Karpas-422 (cell line): ENCODE measurements at regions not wholly inside any gene's neighbourhood (a gene's known extent, or its start where the extent isn't known, plus 50 kb on each side); places are given as distances from the start of the nearest gene placed in this dataset.

ENCODE experiments used
- DNase-seq: peaks from one replicate; pipeline ENCODE4 v3.0.0-alpha.2; 2015
- H2AFZ ChIP-seq: fragments of 200-600 bp; sonication (generic); 2 replicates; pipeline ENCODE4 v1.6.1; 2014; ENCODE audit warnings: antibody characterized with exemption, low read length, mixed read lengths
- H3K27ac ChIP-seq: fragments of 200-600 bp; sonication (generic); 2 replicates; pipeline ENCODE4 v1.5.1; 2014; ENCODE audit warnings: mild to moderate bottlenecking, low read length, moderate library complexity
- H3K27me3 ChIP-seq: fragments of 200-600 bp; sonication (generic); 2 replicates; pipeline ENCODE4 v1.6.1; 2014; ENCODE audit warnings: low read length, mixed read lengths
- H3K36me3 ChIP-seq: fragments of 200-600 bp; sonication (generic); 2 replicates; pipeline ENCODE4 v1.6.1; 2014; ENCODE audit warnings: low read length, mixed read lengths; ENCODE audit not compliant: insufficient read depth
- H3K4me1 ChIP-seq: fragments of 200-600 bp; sonication (generic); 2 replicates; pipeline ENCODE4 v1.6.1; 2014; ENCODE audit warnings: mild to moderate bottlenecking, low read length, mixed read lengths
- H3K4me2 ChIP-seq: fragments of 200-600 bp; sonication (generic); 2 replicates; pipeline ENCODE4 v1.6.1; 2014; ENCODE audit warnings: low read length, low read depth, mild to moderate bottlenecking; ENCODE audit not compliant: poor library complexity, severe bottlenecking
- H3K4me3 ChIP-seq: fragments of 200-600 bp; sonication (generic); 2 replicates; pipeline ENCODE4 v1.5.1; 2014; ENCODE audit warnings: mild to moderate bottlenecking, antibody characterized with exemption, low read length, mixed read lengths
- H3K79me2 ChIP-seq: fragments of 200-600 bp; sonication (generic); 2 replicates; pipeline ENCODE4 v1.6.1; 2014; ENCODE audit warnings: mild to moderate bottlenecking, low read length, mixed read lengths
- H3K9ac ChIP-seq: fragments of 200-600 bp; sonication (generic); 2 replicates; pipeline ENCODE4 v1.6.0; 2014; ENCODE audit warnings: low read length
- H3K9me2 ChIP-seq: fragments of 200-600 bp; sonication (generic), shearing (Covaris generic); replicated peaks from 2 replicates; pipeline ENCODE4 v1.6.0; 2014; ENCODE audit warnings: mild to moderate bottlenecking, low read length, moderate library complexity; ENCODE audit not compliant: insufficient read depth
- H3K9me3 ChIP-seq: fragments of 300-700, 200-600 bp; sonication (generic); 2 replicates; pipeline ENCODE4 v1.6.1; 2014; ENCODE audit warnings: low read length, mixed read lengths
- H4K20me1 ChIP-seq: fragments of 200-600 bp; sonication (generic); 2 replicates; pipeline ENCODE4 v1.6.1; 2014; ENCODE audit warnings: mild to moderate bottlenecking, antibody characterized with exemption, low read length, low read depth; ENCODE audit not compliant: insufficient read depth

GRCh38 chr20:63120808-63121090 lies 95.2 kb downstream of the YTHDF1 start:
- H3K9ac ChIP-seq = no peak overlapping the region
- H2AFZ ChIP-seq = no peak overlapping the region
- H3K27ac ChIP-seq = no peak overlapping the region
- H3K9me2 ChIP-seq = no peaks in the 10 kb centered on the region
- H3K4me2 ChIP-seq = no peak overlapping the region
- H3K79me2 ChIP-seq = no peaks in the 10 kb centered on the region
- H3K27me3 ChIP-seq = no peaks in the 10 kb centered on the region
- H3K4me1 ChIP-seq = no peaks in the 10 kb centered on the region
- DNase-seq = no peak
- no peaks in the 10 kb centered on the region for H3K36me3 ChIP-seq
- no peak overlapping the region for H3K4me3 ChIP-seq
- H4K20me1 ChIP-seq = peaks cover 4% of the 10 kb centered on the region; the same call in 1 of the 2 replicates
- no peaks in the 10 kb centered on the region for H3K9me3 ChIP-seq

DNA sequence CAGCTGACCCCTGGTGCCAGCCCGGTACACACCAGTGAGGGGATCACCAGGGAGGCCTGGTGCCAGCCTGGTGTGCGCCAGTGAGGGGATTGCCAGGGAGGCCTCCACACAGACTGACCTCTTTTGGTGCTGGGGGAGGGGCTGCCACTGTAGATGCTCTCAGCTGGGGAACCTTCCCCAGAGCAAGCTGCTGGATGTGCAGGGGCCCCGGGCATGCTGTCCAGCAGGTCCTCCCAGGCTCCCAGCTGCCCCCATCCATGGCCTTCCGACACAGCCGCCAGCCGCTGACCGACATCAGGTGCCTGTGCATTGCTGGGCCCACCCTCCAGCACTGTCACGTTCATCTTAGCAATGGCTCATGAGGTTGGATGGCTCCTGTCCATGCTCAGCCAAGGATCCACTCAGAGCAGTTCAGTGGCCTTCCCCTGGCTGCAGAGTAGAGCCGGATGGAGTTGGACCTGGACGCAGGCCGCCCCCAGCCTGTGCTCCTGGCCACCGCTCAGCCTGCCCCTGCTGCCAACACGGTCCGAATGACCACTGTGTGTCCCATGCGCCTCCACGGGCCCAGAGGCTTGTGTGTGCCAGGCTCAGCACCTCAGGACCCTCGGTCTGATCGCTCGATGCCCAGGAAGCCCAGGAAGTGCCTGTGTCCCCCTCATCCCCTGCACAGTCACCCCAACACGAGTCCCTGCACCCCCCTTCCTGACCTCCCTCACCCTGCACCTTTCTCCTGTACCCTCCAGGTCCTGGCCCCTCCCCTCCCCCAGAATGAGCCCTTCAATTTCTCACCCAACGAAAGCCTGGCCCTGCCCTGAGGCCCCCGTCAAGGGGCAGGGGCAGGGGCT lies 95.7 kb downstream of the YTHDF1 start:
- no peak overlapping the region for H2AFZ ChIP-seq
- no peaks in the 10 kb centered on the region for H3K36me3 ChIP-seq
- no peaks in the 10 kb centered on the region for H3K27me3 ChIP-seq
- no peaks in the 10 kb centered on the region for H3K79me2 ChIP-seq
- H3K9me2 ChIP-seq = no peaks in the 10 kb centered on the region
- no peak overlapping the region for H3K27ac ChIP-seq
- peaks cover 4% of the 10 kb centered on the region; the same call in 1 of the 2 replicates for H4K20me1 ChIP-seq
- no peak overlapping the region for H3K4me2 ChIP-seq
- H3K4me3 ChIP-seq = no peak overlapping the region
- no peak overlapping the region for H3K9ac ChIP-seq
- H3K9me3 ChIP-seq = no peaks in the 10 kb centered on the region
- H3K4me1 ChIP-seq = no peaks in the 10 kb centered on the region
- no peak for DNase-seq

DNA sequence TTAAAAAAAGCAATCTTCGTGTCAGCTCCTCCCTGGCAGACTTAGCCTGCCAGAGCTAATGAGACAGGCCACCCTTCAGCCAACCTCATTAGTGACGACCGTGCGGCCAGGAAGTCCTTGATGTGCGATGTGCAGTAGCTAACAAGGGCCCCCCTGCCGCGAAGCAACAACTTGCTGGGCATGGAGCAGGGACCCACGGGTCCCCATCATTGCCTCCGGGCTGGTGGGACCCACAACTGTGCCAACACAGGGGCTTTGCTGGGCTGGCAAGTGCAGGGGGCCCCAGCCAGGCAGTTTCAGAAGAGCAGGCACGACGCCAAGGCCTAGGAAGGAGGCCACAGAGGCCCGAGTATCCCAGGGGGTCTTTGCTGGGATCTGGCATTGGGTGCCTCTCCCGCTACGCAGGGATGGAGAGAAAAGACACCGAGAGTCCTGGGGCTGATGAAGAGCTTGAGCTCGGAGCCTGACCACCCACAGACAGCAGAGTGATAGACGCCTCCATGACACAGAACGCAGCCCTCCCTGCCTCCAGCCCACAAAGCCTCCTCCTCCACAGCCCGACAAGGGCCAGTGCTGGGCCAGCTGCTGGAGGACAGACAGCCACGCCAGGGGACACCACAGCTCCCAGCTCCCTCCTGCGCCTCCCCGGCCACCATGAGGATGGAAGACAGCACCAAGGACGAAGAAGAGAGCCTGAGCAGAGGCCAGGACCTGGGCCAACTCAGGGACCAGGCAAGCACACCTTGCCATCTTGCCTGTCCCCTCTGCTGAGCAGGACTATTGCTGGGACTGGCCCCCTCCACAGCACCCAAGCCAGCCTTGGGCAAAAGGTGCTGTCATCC lies 96.6 kb downstream of the YTHDF1 start:
- no peaks in the 10 kb centered on the region for H3K27me3 ChIP-seq
- no peaks in the 10 kb centered on the region for H3K79me2 ChIP-seq
- H3K9ac ChIP-seq = no peak overlapping the region
- H3K36me3 ChIP-seq = no peaks in the 10 kb centered on the region
- peaks cover 4% of the 10 kb centered on the region; the same call in 1 of the 2 replicates for H4K20me1 ChIP-seq
- no peak overlapping the region for H3K4me2 ChIP-seq
- H3K4me1 ChIP-seq = no peaks in the 10 kb centered on the region
- no peak overlapping the region for H3K4me3 ChIP-seq
- no peaks in the 10 kb centered on the region for H3K9me2 ChIP-seq
- H3K9me3 ChIP-seq = no peaks in the 10 kb centered on the region
- no peak for DNase-seq
- H2AFZ ChIP-seq = no peak overlapping the region
- no peak overlapping the region for H3K27ac ChIP-seq

- Histone ChIP-seq H3K9me3 (no peaks in the 10 kb centered on the region), H3K4me2 (no peak overlapping the region), H3K9me2 (no peaks in the 10 kb centered on the region), H2AFZ (no peak overlapping the region), H3K27me3 (no peaks in the 10 kb centered on the region), H4K20me1 (peaks cover 4% of the 10 kb centered on the region; the same call in 1 of the 2 replicates), H3K27ac (no peak overlapping the region), H3K4me3 (no peak overlapping the region), H3K36me3 (no peaks in the 10 kb centered on the region), H3K79me2 (no peaks in the 10 kb centered on the region), H3K9ac (no peak overlapping the region), H3K4me1 (no peaks in the 10 kb centered on the region)
- no peak for DNase-seq
These were observed 97.4 kb downstream of the YTHDF1 start for GRCh38 chr20:63118303-63119120.

DNA sequence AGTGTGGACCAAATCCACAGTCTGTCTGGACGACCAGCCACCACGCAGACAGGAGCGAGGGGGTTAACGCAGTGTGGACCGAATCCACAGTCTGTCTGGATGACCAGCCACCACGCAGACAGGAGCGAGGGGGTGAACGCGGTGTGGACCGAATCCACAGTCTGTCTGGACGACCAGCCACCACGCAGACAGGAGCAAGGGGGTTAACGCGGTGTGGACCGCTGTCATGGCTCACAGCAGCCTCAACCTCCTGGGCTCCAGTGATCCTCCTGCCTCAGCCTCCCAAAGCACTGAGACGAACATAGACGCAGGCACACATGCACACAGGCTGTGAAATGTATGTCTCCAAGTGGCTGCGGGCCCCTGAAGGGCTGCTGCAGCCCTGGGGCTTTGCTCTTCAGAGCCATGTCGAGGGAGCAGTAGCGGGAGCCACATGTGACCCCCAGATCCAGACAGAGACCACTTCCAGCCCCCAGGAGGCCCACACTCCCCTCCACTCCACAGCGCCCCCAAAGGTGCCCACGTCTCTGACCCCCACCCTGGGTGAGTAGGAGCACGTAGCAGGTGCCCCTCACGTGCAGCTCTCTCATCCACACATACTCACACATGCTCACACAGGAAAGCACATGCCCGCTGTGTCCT lies 98.1 kb downstream of the YTHDF1 start:
- H3K27ac ChIP-seq = no peak overlapping the region
- no peaks in the 10 kb centered on the region for H3K9me3 ChIP-seq
- no peak overlapping the region for H3K4me2 ChIP-seq
- H3K36me3 ChIP-seq = no peaks in the 10 kb centered on the region
- no peaks in the 10 kb centered on the region for H3K79me2 ChIP-seq
- DNase-seq = no peak
- peaks cover 4% of the 10 kb centered on the region; the same call in 1 of the 2 replicates for H4K20me1 ChIP-seq
- H3K27me3 ChIP-seq = no peaks in the 10 kb centered on the region
- H3K9ac ChIP-seq = no peak overlapping the region
- H3K4me1 ChIP-seq = no peaks in the 10 kb centered on the region
- no peaks in the 10 kb centered on the region for H3K9me2 ChIP-seq
- H2AFZ ChIP-seq = no peak overlapping the region
- H3K4me3 ChIP-seq = no peak overlapping the region

GRCh38 chr20:63117151-63117550 lies 98.8 kb downstream of the YTHDF1 start:
- H2AFZ ChIP-seq = no peak overlapping the region
- H3K4me3 ChIP-seq = no peak overlapping the region
- H3K4me2 ChIP-seq = no peak overlapping the region
- no peaks in the 10 kb centered on the region for H3K4me1 ChIP-seq
- H3K27ac ChIP-seq = no peak overlapping the region
- H3K9me3 ChIP-seq = peaks cover 1% of the 10 kb centered on the region; the same call in 1 of the 2 replicates
- H3K9me2 ChIP-seq = no peaks in the 10 kb centered on the region
- H3K9ac ChIP-seq = no peak overlapping the region
- DNase-seq = no peak
- H3K79me2 ChIP-seq = no peaks in the 10 kb centered on the region
- H3K36me3 ChIP-seq = no peaks in the 10 kb centered on the region
- no peaks in the 10 kb centered on the region for H3K27me3 ChIP-seq
- H4K20me1 ChIP-seq = no peaks in the 10 kb centered on the region

DNA sequence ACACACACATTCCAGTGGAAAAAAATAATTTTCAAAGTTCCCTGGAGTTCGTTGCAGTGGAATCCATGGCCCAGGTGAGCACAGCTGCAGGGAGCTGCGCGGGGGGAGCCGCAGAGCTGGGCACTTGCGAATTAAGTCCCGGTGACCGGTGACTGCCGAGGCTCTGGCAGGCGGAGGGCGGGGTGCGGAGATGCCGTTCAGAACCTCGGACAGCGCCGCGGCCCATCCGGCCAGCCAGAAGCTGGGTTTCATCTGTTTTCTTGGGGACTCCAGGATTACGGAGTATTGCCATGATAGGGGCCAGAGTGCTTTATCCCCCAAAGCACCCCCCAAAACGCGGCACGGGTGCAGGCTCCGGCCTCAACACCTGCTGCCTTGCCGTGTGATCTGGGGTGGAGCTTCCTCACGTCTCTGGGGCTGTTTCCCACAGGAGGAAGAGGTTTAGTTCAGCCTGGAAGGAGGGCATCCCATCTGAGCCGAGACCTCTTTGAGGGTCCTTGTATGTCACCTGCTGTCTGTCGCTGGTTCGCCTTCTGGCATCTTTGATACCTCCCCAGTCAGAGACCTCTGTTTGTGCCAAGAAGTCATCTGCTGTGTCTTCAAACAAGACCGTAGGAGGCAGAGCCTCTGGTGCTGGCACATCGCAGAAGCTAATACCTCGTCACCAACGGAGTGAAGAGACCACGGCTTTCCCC lies 99.4 kb downstream of the YTHDF1 start:
- no peaks in the 10 kb centered on the region for H3K27me3 ChIP-seq
- no peak overlapping the region for H3K4me3 ChIP-seq
- H3K9me3 ChIP-seq = peaks cover 7% of the 10 kb centered on the region
- H3K9ac ChIP-seq = no peak overlapping the region
- no peak overlapping the region for H3K27ac ChIP-seq
- no peak overlapping the region for H3K4me2 ChIP-seq
- H3K9me2 ChIP-seq = no peaks in the 10 kb centered on the region
- H2AFZ ChIP-seq = no peak overlapping the region
- H4K20me1 ChIP-seq = no peaks in the 10 kb centered on the region
- no peaks in the 10 kb centered on the region for H3K4me1 ChIP-seq
- no peaks in the 10 kb centered on the region for H3K79me2 ChIP-seq
- no peak for DNase-seq
- no peaks in the 10 kb centered on the region for H3K36me3 ChIP-seq
